ENCODE measurements at regions not wholly inside any gene's neighbourhood (a gene's known extent, or its start where the extent isn't known, plus 50 kb on each side); places are given as distances from the start of the nearest gene placed in this dataset.

DNA sequence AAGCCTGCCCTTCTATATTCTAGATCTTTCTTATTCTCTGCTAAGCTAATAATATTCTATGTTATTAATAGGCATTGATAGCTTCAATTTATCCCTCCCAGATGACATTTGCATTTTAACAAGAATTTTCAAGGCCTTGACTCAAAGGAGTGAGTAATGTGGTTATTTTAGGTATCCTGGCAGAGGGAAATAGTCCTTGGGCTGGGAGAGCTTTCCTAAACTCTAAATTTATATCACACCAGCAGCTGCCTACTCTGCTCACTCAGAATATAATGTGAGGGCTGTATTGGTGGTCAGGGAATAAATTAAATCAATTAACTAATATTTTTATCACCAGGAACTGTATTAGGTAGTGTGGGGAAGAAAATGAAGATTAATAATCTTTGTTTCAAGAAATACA is 74.8 kb upstream of the ADAM23 start:
- peak; percentile 62 for DNase-seq (ENCODE audit: low spot score)

- DNase-seq (ENCODE audit: low spot score) = peak; percentile 36
These were observed 74.3 kb upstream of the ADAM23 start for GRCh38 chr2:206368933-206369569.

- DNase-seq (ENCODE audit: low spot score) = no peak
These were observed 67.4 kb upstream of the ADAM23 start for GRCh38 chr2:206375956-206376355.

DNA sequence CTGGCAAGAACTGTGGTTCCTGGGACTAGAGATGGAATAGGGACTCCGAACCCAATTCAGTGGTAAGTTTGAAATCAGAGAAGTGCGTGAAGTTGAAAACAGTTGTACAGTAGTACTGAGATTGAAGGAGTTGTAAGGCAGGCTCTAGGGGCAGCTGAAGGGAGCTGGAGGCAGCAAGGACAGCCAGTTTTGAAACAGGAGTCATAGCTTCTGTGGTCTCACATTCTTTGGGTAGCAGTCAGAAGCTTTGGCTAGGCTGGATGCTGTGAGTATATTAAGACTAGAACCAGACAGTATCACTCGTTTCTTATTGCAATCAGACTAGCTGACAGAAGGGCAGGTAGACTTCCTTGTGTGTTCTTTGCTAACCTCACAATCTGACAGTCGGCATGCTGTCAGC is 64.5 kb upstream of the ADAM23 start:
- DNase-seq (ENCODE audit: low spot score) = no peak

DNA sequence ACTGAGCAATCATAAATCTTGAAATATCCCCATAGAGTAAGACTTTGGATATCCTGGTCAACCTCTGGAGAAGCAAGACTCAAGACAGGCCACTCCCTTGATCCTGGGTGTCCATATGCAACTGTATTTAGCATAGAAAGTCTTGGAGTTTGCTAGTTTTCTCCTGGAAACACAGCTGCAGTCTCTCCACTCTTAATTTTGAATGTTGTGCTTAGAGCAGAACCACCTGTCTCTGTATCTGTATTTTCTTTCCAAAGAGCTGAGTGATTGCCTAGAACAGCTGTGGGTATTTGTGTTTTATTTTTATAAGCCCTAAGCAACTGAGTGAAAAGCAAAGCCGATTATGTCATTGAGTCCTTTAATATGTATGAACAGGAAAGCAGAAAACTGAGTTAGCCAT is 64.1 kb upstream of the ADAM23 start:
- DNase-seq (ENCODE audit: low spot score) = no peak

DNA sequence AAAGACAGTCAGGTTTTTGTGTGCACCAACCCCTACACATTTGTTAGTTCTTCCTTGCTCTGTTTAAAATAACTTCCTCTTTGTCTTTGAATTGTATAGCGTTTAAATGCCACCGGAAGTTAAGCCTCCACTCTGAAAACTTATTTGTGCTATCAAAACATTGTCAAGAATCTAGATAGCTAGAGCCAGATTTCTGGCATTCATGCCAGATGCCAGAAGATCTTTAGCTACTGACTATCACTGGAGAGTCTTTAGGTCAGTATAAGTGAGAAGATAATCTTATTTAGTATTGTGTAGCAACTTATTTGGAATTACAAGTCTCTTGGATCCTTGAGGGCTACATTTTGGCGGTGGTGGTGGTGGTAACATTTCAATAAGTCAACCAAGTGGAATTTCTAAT is 63.4 kb upstream of the ADAM23 start:
- DNase-seq (ENCODE audit: low spot score) = no peak

- no peak for DNase-seq (ENCODE audit: low spot score)
These were observed 61.5 kb upstream of the ADAM23 start for GRCh38 chr2:206381881-206382280.

- DNase-seq (ENCODE audit: low spot score) = no peak
These were observed 59.7 kb upstream of the ADAM23 start for GRCh38 chr2:206383669-206384068.

GRCh38 chr2:206387808-206388207 is 55.5 kb upstream of the ADAM23 start:
- no peak for DNase-seq (ENCODE audit: low spot score)

DNA sequence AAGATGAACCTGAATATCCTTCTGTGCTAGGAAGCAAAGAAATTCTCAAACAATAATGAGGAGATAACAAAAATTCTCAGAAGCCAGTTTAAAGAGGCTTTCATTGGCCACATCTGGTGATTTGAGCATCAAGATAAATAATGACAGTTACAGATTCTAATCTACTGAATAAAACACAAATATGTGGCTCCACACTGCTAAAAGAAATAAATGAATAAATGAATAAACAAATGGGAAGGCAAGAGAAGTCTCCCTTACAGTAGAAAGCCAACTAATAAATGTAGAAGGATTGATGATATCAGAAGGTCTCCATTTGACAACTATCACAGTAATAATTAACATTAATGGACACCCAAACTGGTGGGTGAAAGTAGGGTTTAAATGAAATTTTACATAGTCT is 54.6 kb upstream of the ADAM23 start:
- no peak for DNase-seq (ENCODE audit: low spot score)

DNA sequence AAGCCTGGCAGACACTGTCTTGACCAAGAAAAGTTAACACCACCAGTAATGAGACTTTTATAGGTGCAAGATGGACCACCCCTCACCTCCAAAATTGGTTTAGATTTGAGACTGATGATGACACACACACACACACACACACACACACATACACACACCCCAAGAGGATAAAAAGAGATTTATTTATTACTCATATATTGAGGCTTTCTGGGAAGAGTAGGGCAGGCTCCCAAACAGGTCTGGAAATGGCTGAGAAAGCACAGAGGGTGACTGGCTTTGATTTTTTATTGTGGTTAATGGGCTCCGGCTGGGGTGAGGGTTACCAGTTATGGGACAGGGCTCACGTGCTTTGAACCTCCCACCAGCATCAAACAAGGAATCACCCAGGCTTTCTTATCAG is 54.2 kb upstream of the ADAM23 start:
- DNase-seq (ENCODE audit: low spot score) = peak; percentile 9

- no peak for DNase-seq (ENCODE audit: low spot score)
These were observed 53.2 kb upstream of the ADAM23 start for GRCh38 chr2:206390181-206390580.

DNA sequence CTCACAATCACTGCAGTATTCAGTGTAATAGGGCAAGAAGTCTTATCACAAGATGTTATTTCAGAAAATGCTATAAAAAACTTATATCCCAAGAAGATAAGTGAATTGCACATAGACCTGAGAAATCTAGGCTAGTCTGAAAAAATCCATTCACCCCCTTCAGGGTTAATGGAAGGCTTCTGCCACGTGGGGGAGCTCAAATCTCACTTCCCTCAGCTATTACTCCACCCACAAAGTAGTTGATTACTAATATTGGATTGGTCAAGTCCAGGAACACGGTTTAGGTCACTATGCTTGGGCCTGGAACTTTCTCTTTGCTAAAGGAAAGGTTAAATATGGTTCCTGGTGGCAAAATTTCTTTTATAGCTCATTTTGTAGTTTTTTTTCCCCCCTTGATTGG is 51.2 kb upstream of the ADAM23 start:
- peak; percentile 44 for DNase-seq (ENCODE audit: low spot score)

Data from umbilical cord (tissue), 1 donor.